Mesothelial cell of epicardium (in vitro differentiated cells): ENCODE measurements at regions not wholly inside any gene's neighbourhood (a gene's known extent, or its start where the extent isn't known, plus 50 kb on each side); places are given as distances from the start of the nearest gene placed in this dataset.

Source experiments
- DNase-seq, 2 experiments: peaks; one replicate each; pipeline ENCODE4 v3.0.0; 2021; ENCODE audit warnings: low spot score in 2 of 2; ENCODE audit not compliant: unreplicated experiment in 2 of 2
- H3K27ac Mint-ChIP-seq: 2 replicates; pipeline ENCODE4 v1.8.0; 2021; ENCODE audit warnings: mixed read lengths
- H3K27me3 Mint-ChIP-seq: 2 replicates; pipeline ENCODE4 v1.8.0; 2021; ENCODE audit warnings: low read depth, mixed read lengths
- H3K36me3 Mint-ChIP-seq: 2 replicates; pipeline ENCODE4 v1.8.0; 2021; ENCODE audit warnings: mixed read lengths
- H3K4me1 Mint-ChIP-seq: 2 replicates; pipeline ENCODE4 v1.8.0; 2021; ENCODE audit warnings: mixed read lengths
- H3K4me3 Mint-ChIP-seq: 2 replicates; pipeline ENCODE4 v1.8.0; 2021; ENCODE audit warnings: mild to moderate bottlenecking, moderate library complexity, mixed read lengths
- H3K9me3 Mint-ChIP-seq: 2 replicates; pipeline ENCODE4 v1.8.0; 2021; ENCODE audit warnings: mixed read lengths
- TF ChIP-seq, protein P1 (sequence below): fragments of 200-600 bp; sonication (generic); IDR thresholded peaks from one replicate; pipeline ENCODE4 v1.5.0; 2021; ENCODE audit warnings: antibody characterized with exemption; ENCODE audit not compliant: unreplicated experiment

DNA sequence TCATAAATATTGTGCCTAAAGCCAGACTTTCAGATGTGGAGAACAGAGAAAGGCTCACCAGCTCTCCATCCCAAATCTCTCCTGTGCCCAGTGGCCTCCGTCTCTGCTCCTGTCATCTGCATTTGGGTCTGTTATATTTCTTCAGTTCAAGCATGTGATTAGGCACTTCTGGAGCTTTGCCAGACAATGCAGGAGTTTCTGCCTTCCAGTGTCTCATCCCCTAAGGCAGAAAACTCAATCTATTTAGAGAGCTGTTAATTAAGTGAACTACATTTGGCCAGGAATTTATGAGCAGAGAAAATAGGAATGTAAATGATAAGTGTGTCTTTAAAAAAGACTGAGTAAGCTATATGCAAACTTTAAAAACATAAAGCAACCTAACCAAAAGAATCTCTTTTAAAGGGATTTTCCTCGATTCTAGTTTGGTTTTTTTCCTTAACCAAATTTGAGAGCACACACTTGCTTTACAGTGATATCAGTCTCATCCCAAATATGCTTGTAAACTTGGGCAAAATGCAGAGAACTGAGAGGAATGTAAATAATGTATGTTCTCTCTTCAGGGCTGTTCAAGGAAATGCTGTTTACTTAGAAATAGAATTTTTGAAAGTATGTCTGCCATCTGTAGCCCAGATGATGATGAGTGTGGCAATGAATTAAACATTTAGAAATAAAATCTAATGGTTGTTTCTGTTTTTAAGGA lies 113.9 kb downstream of the ELOVL4 start:
- H3K9me3 Mint-ChIP-seq = peaks cover 26% of the 10 kb centered on the region
- no peaks in the 10 kb centered on the region for H3K36me3 Mint-ChIP-seq
- DNase-seq = no peak
- H3K4me3 Mint-ChIP-seq = peak overlapping the region; percentile 6
- no peaks in the 10 kb centered on the region for H3K27me3 Mint-ChIP-seq
- TF ChIP-seq, protein P1, sequence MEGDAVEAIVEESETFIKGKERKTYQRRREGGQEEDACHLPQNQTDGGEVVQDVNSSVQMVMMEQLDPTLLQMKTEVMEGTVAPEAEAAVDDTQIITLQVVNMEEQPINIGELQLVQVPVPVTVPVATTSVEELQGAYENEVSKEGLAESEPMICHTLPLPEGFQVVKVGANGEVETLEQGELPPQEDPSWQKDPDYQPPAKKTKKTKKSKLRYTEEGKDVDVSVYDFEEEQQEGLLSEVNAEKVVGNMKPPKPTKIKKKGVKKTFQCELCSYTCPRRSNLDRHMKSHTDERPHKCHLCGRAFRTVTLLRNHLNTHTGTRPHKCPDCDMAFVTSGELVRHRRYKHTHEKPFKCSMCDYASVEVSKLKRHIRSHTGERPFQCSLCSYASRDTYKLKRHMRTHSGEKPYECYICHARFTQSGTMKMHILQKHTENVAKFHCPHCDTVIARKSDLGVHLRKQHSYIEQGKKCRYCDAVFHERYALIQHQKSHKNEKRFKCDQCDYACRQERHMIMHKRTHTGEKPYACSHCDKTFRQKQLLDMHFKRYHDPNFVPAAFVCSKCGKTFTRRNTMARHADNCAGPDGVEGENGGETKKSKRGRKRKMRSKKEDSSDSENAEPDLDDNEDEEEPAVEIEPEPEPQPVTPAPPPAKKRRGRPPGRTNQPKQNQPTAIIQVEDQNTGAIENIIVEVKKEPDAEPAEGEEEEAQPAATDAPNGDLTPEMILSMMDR = no peak
- H3K4me1 Mint-ChIP-seq = peaks cover 18% of the 10 kb centered on the region
- peak overlapping the region; percentile 68 for H3K27ac Mint-ChIP-seq

DNA sequence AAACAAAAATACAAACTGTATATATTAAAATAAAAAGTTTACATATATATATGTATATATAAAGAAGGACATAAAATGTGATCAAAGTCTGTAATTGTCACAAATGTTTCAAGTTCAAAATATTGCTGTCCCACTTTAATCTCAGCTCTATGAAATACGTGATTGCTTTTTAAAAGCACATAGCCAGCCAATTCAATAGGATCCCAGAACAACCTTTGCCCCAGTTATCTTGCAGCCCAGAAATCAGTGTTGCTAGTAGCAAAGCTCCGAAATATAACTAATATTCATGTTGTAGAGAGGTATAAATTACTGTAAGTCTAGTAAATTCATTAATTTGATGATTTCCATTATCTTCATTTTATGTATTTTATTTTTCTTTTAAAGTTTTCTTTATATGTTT lies 114.6 kb downstream of the ELOVL4 start:
- no peaks in the 10 kb centered on the region for H3K36me3 Mint-ChIP-seq
- TF ChIP-seq, protein P1 = no peak

DNA sequence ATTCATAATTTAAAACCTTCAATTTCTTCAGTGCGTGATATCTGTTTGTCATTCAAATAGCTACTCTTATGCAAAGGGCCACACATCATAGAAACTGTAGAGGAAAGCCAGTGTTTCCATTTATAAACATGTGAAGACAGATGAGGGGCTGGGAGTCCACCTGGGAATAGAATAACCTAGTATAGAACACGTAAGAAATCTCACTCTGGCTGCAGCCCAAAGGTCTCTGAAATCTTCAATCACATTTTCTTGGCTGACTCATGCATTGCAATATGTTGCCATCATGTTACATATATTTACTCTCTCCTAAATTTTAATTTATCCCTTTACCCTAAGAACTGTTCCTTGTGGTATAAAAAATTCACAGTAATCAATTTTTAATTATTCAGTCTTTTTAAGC lies 123.2 kb downstream of the ELOVL4 start:
- no peak overlapping the region for H3K27ac Mint-ChIP-seq
- no peaks in the 10 kb centered on the region for H3K27me3 Mint-ChIP-seq
- H3K9me3 Mint-ChIP-seq = peaks cover 12% of the 10 kb centered on the region
- no peak overlapping the region for H3K4me3 Mint-ChIP-seq
- no peak for DNase-seq
- TF ChIP-seq, protein P1 = no peak
- H3K36me3 Mint-ChIP-seq = peaks cover 3% of the 10 kb centered on the region
- H3K4me1 Mint-ChIP-seq = peaks cover 1% of the 10 kb centered on the region

More for the DNA sequence above, 114.6 kb downstream of the ELOVL4 start:
- peak overlapping the region; percentile 62 for H3K27ac Mint-ChIP-seq
- no peak overlapping the region for H3K4me3 Mint-ChIP-seq
- peaks cover 18% of the 10 kb centered on the region for H3K4me1 Mint-ChIP-seq
- peaks cover 23% of the 10 kb centered on the region for H3K9me3 Mint-ChIP-seq
- no peak for DNase-seq
- H3K27me3 Mint-ChIP-seq = no peaks in the 10 kb centered on the region

DNA sequence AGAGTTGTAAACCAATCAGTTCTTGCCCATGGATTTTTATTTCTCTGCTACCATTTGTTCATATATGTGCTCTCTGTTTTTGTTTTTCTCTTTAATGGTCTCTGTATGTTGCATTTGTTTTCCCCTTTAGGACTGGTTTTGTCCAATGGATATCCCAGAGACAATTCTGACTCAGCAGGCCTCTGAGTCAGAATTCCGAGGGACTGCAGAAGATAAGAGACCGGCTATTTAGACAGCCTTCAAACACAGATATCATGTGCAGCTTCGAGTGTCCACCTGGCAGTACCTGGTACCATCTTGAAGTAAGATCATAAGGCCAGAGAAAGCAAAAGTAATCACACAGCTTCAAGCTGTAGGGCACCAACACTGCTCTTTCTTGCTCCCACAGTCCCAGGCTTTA lies 125.5 kb downstream of the ELOVL4 start:
- Mint-ChIP-seq H3K4me1 (peaks cover 1% of the 10 kb centered on the region), H3K4me3 (no peak overlapping the region), H3K27ac (no peak overlapping the region), H3K36me3 (peaks cover 3% of the 10 kb centered on the region), H3K9me3 (peaks cover 13% of the 10 kb centered on the region), H3K27me3 (no peaks in the 10 kb centered on the region)
- no peak for DNase-seq
- TF ChIP-seq, protein P1 = no peak

DNA sequence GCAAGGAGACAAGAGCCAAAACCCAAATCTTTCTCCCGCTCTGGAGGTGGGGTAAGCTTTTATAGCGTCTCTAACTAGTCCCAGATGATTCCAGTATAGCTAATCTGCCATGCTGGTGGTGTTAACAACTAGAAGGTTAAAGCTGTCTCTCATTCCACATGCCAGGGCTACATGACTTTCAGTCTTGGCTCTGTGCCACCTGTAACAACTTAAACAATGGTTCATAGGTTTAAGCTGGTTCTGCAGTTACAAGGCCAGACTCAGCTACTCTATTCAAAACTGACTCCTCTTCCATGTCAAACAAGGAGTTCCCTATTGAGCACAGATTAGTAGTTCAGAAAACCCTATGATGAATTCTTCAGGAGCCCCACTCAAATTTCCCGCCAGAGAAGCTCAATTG lies 128.9 kb downstream of the ELOVL4 start:
- no peak overlapping the region for H3K4me3 Mint-ChIP-seq

More for the DNA sequence above, 128.9 kb downstream of the ELOVL4 start:
- DNase-seq = no peak
- H3K36me3 Mint-ChIP-seq = no peaks in the 10 kb centered on the region
- no peak overlapping the region for H3K27ac Mint-ChIP-seq
- H3K9me3 Mint-ChIP-seq = peaks cover 5% of the 10 kb centered on the region
- peaks cover 6% of the 10 kb centered on the region for H3K4me1 Mint-ChIP-seq
- TF ChIP-seq, protein P1 = no peak
- H3K27me3 Mint-ChIP-seq = no peaks in the 10 kb centered on the region
